Keratinocyte (primary cell): ENCODE measurements at regions not wholly inside any gene's neighbourhood (a gene's known extent, or its start where the extent isn't known, plus 50 kb on each side); places are given as distances from the start of the nearest gene placed in this dataset.

ENCODE experiments used
- CTCF ChIP-seq, 3 experiments: IDR thresholded peaks in 1 of 3; conservative IDR thresholded peaks in 1 of 3; optimal IDR thresholded peaks in 1 of 3; 2 replicates in 2 of 3; 3 replicates in 1 of 3; pipeline versions ENCODE3 to v1.5.1; 2011; ENCODE audit warnings: low read length in 3 of 3, mild to moderate bottlenecking in 3 of 3, moderate library complexity in 2 of 3, control low read depth in 1 of 3, inconsistent platforms in 1 of 3; ENCODE audit not compliant: insufficient read depth in 2 of 3; ENCODE audit errors: extremely low read depth in 1 of 3
- EZH2 ChIP-seq: IDR thresholded peaks from one replicate; pipeline ENCODE4 v1.6.1; 2012; ENCODE audit warnings: inconsistent platforms, mild to moderate bottlenecking, low read length, moderate library complexity

- TF ChIP-seq CTCF (optimal IDR thresholded peaks at IDR 0.05 in 1 of 3, IDR thresholded peaks at IDR 0.05 in 1 of 3, conservative IDR thresholded peaks at IDR 0.05 in 1 of 3; ENCODE audit: extremely low read depth in 1 of 3, insufficient read depth in 2 of 3, low read length in 3 of 3) = no peak
- TF ChIP-seq EZH2 = no peak
Measured at GRCh38 chr12:115850957-115851356, 426.5 kb downstream of the MED13L start.
